ENCODE measurements at regions not wholly inside any gene's neighbourhood (a gene's known extent, or its start where the extent isn't known, plus 50 kb on each side); places are given as distances from the start of the nearest gene placed in this dataset.

GRCh38 chr11:112693781-112694180 is 267.4 kb upstream of the NCAM1 start:
- H3K27me3 ChIP-seq (replicated peaks in 1 of 4; ENCODE audit: control insufficient read depth in 3 of 4, extremely low read depth in 1 of 4, insufficient read depth in 3 of 4, low read length in 3 of 4) = no peaks in the 10 kb centered on the region
- no peaks in the 10 kb centered on the region for H4K20me1 ChIP-seq (replicated peaks in 1 of 2; ENCODE audit: control insufficient read depth in 1 of 2, insufficient read depth in 2 of 2, low read length in 2 of 2)
- H2AK5ac ChIP-seq (ENCODE audit: low read depth, low read length) = no peak overlapping the region
- H3K23me2 ChIP-seq (ENCODE audit: low read depth, low read length) = no peaks in the 10 kb centered on the region
- no peak overlapping the region for H3K27ac ChIP-seq (ENCODE audit: low read depth, low read length)
- H3K79me2 ChIP-seq (ENCODE audit: control insufficient read depth in 1 of 2, insufficient read depth in 2 of 2, low read length in 2 of 2) = no peaks in the 10 kb centered on the region
- DNase-seq (ENCODE audit: low read depth in 1 of 2, low spot score in 2 of 2) = no peak
- ChIA-PET POLR2A (ENCODE audit: partially characterized antibody) (no interaction called here), CTCF (ENCODE audit: partially characterized antibody) (interaction anchor here (1.1 to 1.5 kb wide), 2 partner anchors 104 to 106 kb away, joined by 3 to 6 read pairs; no protein-coding TSS in a partner anchor)
- no peak overlapping the region for H3K4me3 ChIP-seq (ENCODE audit: extremely low read depth in 1 of 4, insufficient read depth in 2 of 4, low read depth in 3 of 4, low read length in 4 of 4)
- no peak overlapping the region for H3K9ac ChIP-seq (replicated peaks in 1 of 4; ENCODE audit: extremely low read depth in 1 of 4, low read depth in 3 of 4, low read length in 3 of 4)
- no peak overlapping the region for H3K56ac ChIP-seq (replicated peaks; ENCODE audit: insufficient read length, low read depth, low read length)
- H3K36me3 ChIP-seq (ENCODE audit: control insufficient read depth in 2 of 4, insufficient read depth in 4 of 4, low read length in 3 of 4) = no peaks in the 10 kb centered on the region
- no peaks in the 10 kb centered on the region for H3K9me3 ChIP-seq (ENCODE audit: insufficient read depth in 2 of 2, low read depth in 1 of 2, low read length in 1 of 2)
- no peak overlapping the region for H2BK15ac ChIP-seq (ENCODE audit: low read length)
- H4K8ac ChIP-seq (ENCODE audit: extremely low read depth, insufficient read depth, low read length) = no peak overlapping the region
- no peaks in the 10 kb centered on the region for H3K79me1 ChIP-seq (ENCODE audit: low read depth, low read length)
- H4K5ac ChIP-seq (ENCODE audit: insufficient read length, low read depth, low read length) = no peak overlapping the region
- H2BK120ac ChIP-seq (replicated peaks; ENCODE audit: low read depth, low read length) = no peak overlapping the region
- no peak overlapping the region for H4K91ac ChIP-seq (replicated peaks; ENCODE audit: insufficient read length, low read length)
- no peak overlapping the region for H3K23ac ChIP-seq (ENCODE audit: insufficient read length)
- no peak overlapping the region for H2AFZ ChIP-seq (ENCODE audit: low read length)
- no peaks in the 10 kb centered on the region for H3K4me1 ChIP-seq (replicated peaks in 1 of 4; ENCODE audit: control insufficient read depth in 3 of 4, insufficient read depth in 4 of 4, low read length in 3 of 4)
- no peak for FAIRE-seq
- no peak overlapping the region for H3K4ac ChIP-seq (replicated peaks; ENCODE audit: insufficient read length, low read depth, low read length)
- no peak overlapping the region for H2BK12ac ChIP-seq (ENCODE audit: low read depth, low read length)
- 100% methylated on average over 1 of the region's 2 CpGs; no CpG with 5 or more reads in 1 of the 2 experiments for WGBS, 2 experiments (ENCODE audit: extremely low coverage in 1 of 2, insufficient coverage in 1 of 2, insufficient read length in 1 of 2, insufficient replicate concordance in 2 of 2, low coverage in 1 of 2, low lambda C conversion rate in 2 of 2, missing lambda C conversion rate in 1 of 2)
- H3K4me2 ChIP-seq (ENCODE audit: insufficient read depth in 1 of 2, low read depth in 2 of 2, low read length in 2 of 2) = no peak overlapping the region
- no peak overlapping the region for H3K18ac ChIP-seq (ENCODE audit: extremely low read depth, low read length)
- no peak overlapping the region for H3K14ac ChIP-seq (ENCODE audit: insufficient read length)
- no peak overlapping the region for H2BK5ac ChIP-seq (ENCODE audit: low read depth, low read length)
- no peak overlapping the region for H2BK20ac ChIP-seq (ENCODE audit: low read length)
- TF ChIP-seq NANOG (IDR thresholded peaks at IDR 0.05; ENCODE audit: insufficient read depth, low read depth, low read length, poor library complexity, severe bottlenecking) = no peak

Measured in H1 (cell line).